Activated CD8-positive, alpha-beta T cell treated with anti-CD3 and anti-CD28 coated beads for 36 hours (primary cell): ENCODE measurements at regions not wholly inside any gene's neighbourhood (a gene's known extent, or its start where the extent isn't known, plus 50 kb on each side); places are given as distances from the start of the nearest gene placed in this dataset.
"Not testable (repeated sequence)": the region's sequence is repeated elsewhere in the genome, so short reads cannot be mapped to it uniquely, and the experiment has no call there.

Experiments
- ATAC-seq: fragments of 200-7000 bp; cut with Tn5 transposase; one replicate; pipeline ENCODE4 v1.10.0; 2021; ENCODE audit warnings: mild to moderate bottlenecking, moderate library complexity
- CTCF ChIA-PET: fragments of 350-600 bp; sonication (Branson Sonifier 250); formaldehyde crosslinking; loops from one replicate; lab custom pipeline; 2021; ENCODE audit warnings: antibody characterized with exemption; lab: Charles Lee
- POLR2A ChIA-PET: fragments of 350-600 bp; sonication (Branson Sonifier 250); formaldehyde crosslinking; loops from one replicate; lab custom pipeline; 2021; ENCODE audit warnings: antibody characterized with exemption; lab: Charles Lee
- DNase-seq: peaks from one replicate; pipeline ENCODE4 v3.0.0-alpha.2; 2020
- H3K27ac Mint-ChIP-seq: one replicate; pipeline ENCODE4 v1.8.0; 2021; ENCODE audit warnings: mild to moderate bottlenecking, mixed read lengths
- H3K27me3 Mint-ChIP-seq: one replicate; pipeline ENCODE4 v1.8.0; 2021; ENCODE audit warnings: mixed read lengths
- H3K36me3 Mint-ChIP-seq: one replicate; pipeline ENCODE4 v1.8.0; 2021; ENCODE audit warnings: low read depth, mixed read lengths
- H3K4me1 Mint-ChIP-seq: one replicate; pipeline ENCODE4 v1.8.0; 2021; ENCODE audit warnings: low read depth, mixed read lengths
- H3K4me3 Mint-ChIP-seq: one replicate; pipeline ENCODE4 v1.8.0; 2021; ENCODE audit warnings: mild to moderate bottlenecking, moderate library complexity, mixed read lengths
- H3K9me3 Mint-ChIP-seq: one replicate; pipeline ENCODE4 v1.8.0; 2021; ENCODE audit warnings: mixed read lengths
- CTCF ChIP-seq: fragments of 200-600 bp; IDR thresholded peaks from one replicate; pipeline ENCODE4 v1.8.0; 2022; ENCODE audit warnings: antibody characterized with exemption, mild to moderate bottlenecking
- intact Hi-C: fragments of 100-400 bp; cut with micrococcal nuclease; formaldehyde crosslinking; loops from one replicate; pipeline ENCODE4 v1.10.0; 2022

DNA sequence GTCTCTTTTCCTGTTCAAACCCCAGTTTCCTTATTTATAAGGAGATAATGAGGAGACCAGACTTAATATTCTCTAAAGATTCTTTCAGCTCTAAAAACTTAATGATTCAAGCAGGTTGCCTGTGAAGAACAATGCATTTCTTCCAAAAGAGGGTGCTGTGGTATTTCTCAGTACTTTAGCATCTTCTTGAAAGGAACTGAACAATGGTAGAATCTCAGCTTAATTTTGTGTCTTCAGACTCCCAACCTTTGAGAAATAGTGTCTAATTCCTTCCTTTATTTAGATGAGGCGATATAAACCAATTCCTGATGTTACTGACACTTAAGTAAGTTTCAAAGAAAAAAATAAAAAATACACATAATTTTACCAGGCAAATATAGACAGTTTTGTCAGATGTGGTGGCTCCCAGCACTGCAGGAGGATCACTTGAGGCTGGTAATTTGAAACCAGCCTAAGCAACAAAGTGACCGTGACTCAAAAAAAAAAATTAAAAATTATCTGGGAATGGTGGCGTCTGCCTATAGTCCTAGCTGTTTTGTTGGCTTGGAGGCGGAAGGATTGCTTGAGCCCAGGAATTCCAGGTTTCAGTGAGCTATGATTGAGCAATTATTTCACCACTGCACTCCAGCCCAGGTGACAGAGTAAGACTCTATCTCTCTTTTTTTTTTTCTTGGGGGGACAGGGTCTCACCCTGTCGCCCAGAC lies 76.9 kb upstream of the PSMA6 start:
- H3K27me3 Mint-ChIP-seq: no peaks in the 10 kb centered on the region
- intact Hi-C loops: no loop called here
- ChIA-PET POLR2A (interaction anchor here (0.6 to 1.1 kb wide), 3 partner anchors 9 to 233 kb away, joined by 3 to 4 read pairs (median 4); no protein-coding TSS in a partner anchor), CTCF (interaction anchor here (0.8 to 1.9 kb wide), 17 partner anchors 10 to 207 kb away, joined by 3 to 11 read pairs (median 5); partner anchors contain the start of gene PSMA6)
- H3K27ac Mint-ChIP-seq: no peak overlapping the region
- peaks cover 2% of the 10 kb centered on the region for H3K36me3 Mint-ChIP-seq
- H3K4me3 Mint-ChIP-seq: no peak overlapping the region
- ATAC-seq (no peak), DNase-seq (no peak)
- no peaks in the 10 kb centered on the region for H3K9me3 Mint-ChIP-seq
- TF ChIP-seq CTCF: no peak
- H3K4me1 Mint-ChIP-seq: peaks cover 12% of the 10 kb centered on the region

DNA sequence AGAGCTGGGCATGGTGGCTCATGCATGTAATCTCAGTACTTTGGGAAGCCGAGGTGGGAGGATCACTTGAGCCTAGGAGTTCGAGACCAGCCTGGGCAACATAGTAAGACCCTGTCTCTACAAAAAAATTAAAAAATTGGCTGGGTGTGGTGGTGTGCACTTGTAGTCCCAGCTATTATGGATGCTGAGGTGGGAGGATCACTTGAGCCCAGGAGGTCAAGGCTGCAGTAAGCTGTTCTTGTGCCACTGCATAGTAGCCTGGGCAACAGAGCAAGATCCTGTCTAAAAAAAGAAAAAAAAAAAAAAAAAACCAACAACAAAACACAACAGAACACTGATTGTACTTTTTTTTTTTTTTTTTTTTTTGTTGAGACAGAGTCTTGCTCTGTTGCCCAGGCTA lies 74.0 kb upstream of the PSMA6 start:
- H3K4me1 Mint-ChIP-seq: peaks cover 18% of the 10 kb centered on the region
- intact Hi-C loops, H3K36me3 Mint-ChIP-seq, H3K27ac Mint-ChIP-seq, H3K27me3 Mint-ChIP-seq, POLR2A ChIA-PET, DNase-seq, H3K4me3 Mint-ChIP-seq, ATAC-seq, H3K9me3 Mint-ChIP-seq: not testable (repeated sequence)
- CTCF ChIA-PET: interaction anchor here (1.2 to 2.5 kb wide), 3 partner anchors 11 to 204 kb away, joined by 3 to 15 read pairs (median 4); no protein-coding TSS in a partner anchor

GRCh38 chr14:35218963-35219362 lies 73.2 kb upstream of the PSMA6 start:
- DNase-seq (no peak), ATAC-seq (no peak)
- intact Hi-C loops: no loop called here
- no peak overlapping the region for H3K27ac Mint-ChIP-seq
- no peaks in the 10 kb centered on the region for H3K27me3 Mint-ChIP-seq
- H3K36me3 Mint-ChIP-seq: peaks cover 7% of the 10 kb centered on the region
- CTCF ChIA-PET: interaction anchor here (1.5 to 2.5 kb wide), 2 partner anchors 11 to 78 kb away, joined by 3 to 15 read pairs; no protein-coding TSS in a partner anchor
- no peak overlapping the region for H3K4me3 Mint-ChIP-seq
- TF ChIP-seq CTCF: no peak
- POLR2A ChIA-PET: interaction anchor here (0.9 to 1.4 kb wide), 3 partner anchors 38 to 203 kb away, joined by 3 to 5 read pairs (median 3); partner anchors contain the start of gene NFKBIA
- peaks cover 19% of the 10 kb centered on the region for H3K4me1 Mint-ChIP-seq
- no peaks in the 10 kb centered on the region for H3K9me3 Mint-ChIP-seq

- intact Hi-C loops: no loop called here
- Mint-ChIP-seq H3K36me3 (peaks cover 7% of the 10 kb centered on the region), H3K27me3 (no peaks in the 10 kb centered on the region), H3K9me3 (no peaks in the 10 kb centered on the region), H3K4me3 (no peak overlapping the region), H3K4me1 (peaks cover 12% of the 10 kb centered on the region), H3K27ac (no peak overlapping the region)
- TF ChIP-seq CTCF: no peak
- ChIA-PET POLR2A (interaction anchor here (0.5 to 1.4 kb wide), 3 partner anchors 58 to 202 kb away, joined by 3 to 5 read pairs (median 3); partner anchors contain the start of gene NFKBIA), CTCF (interaction anchor here (2.5 kb wide), 1 partner anchor 10 kb away, joined by 15 read pairs; no protein-coding TSS in a partner anchor)
- DNase-seq (no peak), ATAC-seq (peak; percentile 24)
These were observed 72.0 kb upstream of the PSMA6 start for GRCh38 chr14:35220027-35220676.

DNA sequence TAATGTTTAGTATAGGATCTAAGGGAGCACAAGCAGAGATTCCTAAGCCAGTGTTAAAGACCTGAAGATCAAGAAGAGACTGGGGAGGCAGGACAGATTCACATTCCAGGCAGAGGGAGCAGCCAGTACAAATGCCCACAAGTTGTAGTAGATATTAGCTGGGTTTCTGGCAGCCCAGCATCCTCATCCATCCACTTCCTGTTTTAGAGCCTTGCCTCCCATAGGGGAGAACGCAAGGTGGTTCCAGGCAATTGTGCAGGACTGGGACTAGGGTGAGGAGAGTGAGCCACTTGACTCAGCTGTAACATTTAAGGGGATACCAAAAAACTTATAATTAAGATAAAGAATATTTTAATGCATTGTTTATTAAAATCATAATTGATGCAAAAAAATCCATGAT lies 71.3 kb upstream of the PSMA6 start:
- no peaks in the 10 kb centered on the region for H3K9me3 Mint-ChIP-seq

More for the DNA sequence above, 71.3 kb upstream of the PSMA6 start:
- Mint-ChIP-seq H3K4me1 (peaks cover 10% of the 10 kb centered on the region), H3K4me3 (no peak overlapping the region), H3K36me3 (peaks cover 7% of the 10 kb centered on the region), H3K27ac (no peak overlapping the region), H3K27me3 (no peaks in the 10 kb centered on the region)
- DNase-seq: no peak
- ATAC-seq: no peak
- POLR2A ChIA-PET: interaction anchor here (0.6 kb wide), 1 partner anchor 573 kb away, joined by 3 read pairs; no protein-coding TSS in a partner anchor
- intact Hi-C loops: no loop called here
- no peak for TF ChIP-seq CTCF
- CTCF ChIA-PET: interaction anchor here (1.3 kb wide), 1 partner anchor 11 kb away, joined by 3 read pairs; no protein-coding TSS in a partner anchor
